SK-N-SH (cell line): ENCODE measurements at regions not wholly inside any gene's neighbourhood (a gene's known extent, or its start where the extent isn't known, plus 50 kb on each side); places are given as distances from the start of the nearest gene placed in this dataset.
"Not testable (repeated sequence)": the region's sequence is repeated elsewhere in the genome, so short reads cannot be mapped to it uniquely, and the experiment has no call there.

Source experiments
- CTCF ChIA-PET: fragments of 300-600, 350-600 bp; formaldehyde crosslinking; extraction: SDS; loops from one replicate; lab custom pipeline; 2021; lab: Yijun Ruan, JAX
- POLR2A ChIA-PET: fragments of 350-600 bp; sonication (Branson Sonifier 250); formaldehyde crosslinking; extraction: SDS; loops from one replicate; lab custom pipeline; 2020; ENCODE audit warnings: antibody characterized with exemption, inconsistent platforms; lab: Yijun Ruan, JAX
- DNase-seq: peaks from one replicate; pipeline ENCODE4 v3.0.0; 2012
- H2AFZ ChIP-seq: fragments of 200-600 bp; sonication (generic); 2 replicates; pipeline ENCODE4 v1.8.1; 2016; ENCODE audit warnings: antibody characterized with exemption, mild to moderate bottlenecking, low read depth
- H3F3A ChIP-seq: fragments of 200-600 bp; sonication (generic); replicated peaks from 2 replicates; pipeline ENCODE3; 2016; ENCODE audit warnings: antibody characterized with exemption, mild to moderate bottlenecking; ENCODE audit not compliant: insufficient read depth
- H3K27ac ChIP-seq, 2 experiments: fragments of 200-500 bp in 1 of 2; fragments of 200-600 bp in 1 of 2; sonication (Bioruptor generic) in 1 of 2; sonication (generic), shearing (Covaris generic) in 1 of 2; 2 replicates each; pipeline versions ENCODE4 v1.5.1 to v1.6.1; 2014 to 2016; ENCODE audit warnings: low read depth in 2 of 2, inconsistent platforms in 1 of 2, low read length in 1 of 2, mild to moderate bottlenecking in 1 of 2, mixed read lengths in 1 of 2
- H3K27me3 ChIP-seq: fragments of 200-600 bp; sonication (generic), shearing (Covaris generic); 2 replicates; pipeline ENCODE4 v1.6.1; 2016; ENCODE audit warnings: mixed run types; ENCODE audit not compliant: insufficient read depth
- H3K36me3 ChIP-seq, 2 experiments: fragments of 200-500 bp in 1 of 2; fragments of 200-600 bp in 1 of 2; sonication (Bioruptor generic) in 1 of 2; sonication (generic) in 1 of 2; replicated peaks in 1 of 2; 2 replicates each; pipeline versions ENCODE3 to v1.5.1; 2014 to 2016; ENCODE audit warnings: low read length in 1 of 2, mild to moderate bottlenecking in 1 of 2; ENCODE audit not compliant: insufficient read depth in 2 of 2, control insufficient read depth in 1 of 2
- H3K4me1 ChIP-seq, 2 experiments: fragments of 200-500 bp in 1 of 2; fragments of 200-600 bp in 1 of 2; sonication (Bioruptor generic) in 1 of 2; sonication (generic), shearing (Covaris generic) in 1 of 2; 2 replicates each; pipeline versions ENCODE4 v1.5.1 to v1.6.1; 2014 to 2016; ENCODE audit warnings: low read depth in 1 of 2, low read length in 1 of 2, mixed run types in 1 of 2; ENCODE audit not compliant: insufficient read depth in 2 of 2, control insufficient read depth in 1 of 2
- H3K4me2 ChIP-seq: fragments of 200-600 bp; sonication (generic), shearing (Covaris generic); 2 replicates; pipeline ENCODE4 v1.6.1; 2017; ENCODE audit warnings: mixed run types
- H3K4me3 ChIP-seq, 2 experiments: fragments of 200-500 bp in 1 of 2; fragments of 200-600 bp in 1 of 2; sonication (Bioruptor generic) in 1 of 2; sonication (generic), shearing (Covaris generic) in 1 of 2; 2 replicates each; pipeline versions ENCODE4 v1.5.1 to v1.8.1; 2014 to 2016; ENCODE audit warnings: low read depth in 2 of 2, inconsistent platforms in 1 of 2, low read length in 1 of 2, mild to moderate bottlenecking in 1 of 2, mixed read lengths in 1 of 2, moderate library complexity in 1 of 2
- H3K79me2 ChIP-seq: fragments of 200-600 bp; sonication (generic); 2 replicates; pipeline ENCODE4 v1.8.1; 2017; ENCODE audit warnings: mild to moderate bottlenecking; ENCODE audit not compliant: insufficient read depth
- H3K9ac ChIP-seq: fragments of 200-600 bp; sonication (generic); 2 replicates; pipeline ENCODE4 v1.6.1; 2017; ENCODE audit warnings: mixed run types
- H3K9me2 ChIP-seq: fragments of 200-600 bp; sonication (generic); 2 replicates; pipeline ENCODE4 v1.6.1; 2017; ENCODE audit warnings: mixed run types
- H3K9me3 ChIP-seq: fragments of 200-600 bp; sonication (generic); 2 replicates; pipeline ENCODE4 v1.6.1; 2017; ENCODE audit warnings: mixed run types, mild to moderate bottlenecking, moderate library complexity
- H4K20me1 ChIP-seq: fragments of 200-600 bp; sonication (generic); 2 replicates; pipeline ENCODE4 v1.6.1; 2017; ENCODE audit warnings: mild to moderate bottlenecking, mixed run types; ENCODE audit not compliant: insufficient read depth
- JUND ChIP-seq: IDR thresholded peaks from 2 replicates; pipeline ENCODE4 v1.4.0; 2012
- MEF2A ChIP-seq: IDR thresholded peaks from 2 replicates; pipeline ENCODE4 v1.4.0; 2012; ENCODE audit warnings: low read depth, borderline replicate concordance
- NFIC ChIP-seq: IDR thresholded peaks from 2 replicates; pipeline ENCODE4 v1.4.0; 2012; ENCODE audit warnings: borderline replicate concordance
- SIN3A ChIP-seq: IDR thresholded peaks from 2 replicates; pipeline ENCODE4 v1.6.1; 2012; ENCODE audit warnings: low read depth, mild to moderate bottlenecking, low read length, moderate library complexity, borderline replicate concordance
- TAF1 ChIP-seq: IDR thresholded peaks from 2 replicates; pipeline ENCODE4 v1.6.1; 2012; ENCODE audit warnings: low read depth, mild to moderate bottlenecking, low read length, moderate library complexity, borderline replicate concordance
- WGBS: methylation state at CpG from one replicate; pipeline ENCODE4 v1.1.6; 2017; ENCODE audit warnings: low lambda C conversion rate; 5-methylcytosine and 5-hydroxymethylcytosine counted together
- TF ChIP-seq, protein P1 (sequence below): fragments of 150-350 bp; IDR thresholded peaks from 2 replicates; pipeline ENCODE4 v1.6.1; 2017; ENCODE audit warnings: antibody characterized with exemption, low read length, low read depth, borderline replicate concordance
- TF ChIP-seq, protein P2 (sequence below): fragments of 200-600 bp; sonication (generic); IDR thresholded peaks from 2 replicates; pipeline ENCODE4 v1.6.1; 2017; ENCODE audit warnings: antibody characterized with exemption, mild to moderate bottlenecking, moderate library complexity
- TF ChIP-seq, protein P3 (sequence below): IDR thresholded peaks from 2 replicates; pipeline ENCODE4 v1.4.0; 2012; ENCODE audit warnings: low read depth, borderline replicate concordance
- TF ChIP-seq, protein P4 (sequence below): IDR thresholded peaks from 2 replicates; pipeline ENCODE4; 2012

DNA sequence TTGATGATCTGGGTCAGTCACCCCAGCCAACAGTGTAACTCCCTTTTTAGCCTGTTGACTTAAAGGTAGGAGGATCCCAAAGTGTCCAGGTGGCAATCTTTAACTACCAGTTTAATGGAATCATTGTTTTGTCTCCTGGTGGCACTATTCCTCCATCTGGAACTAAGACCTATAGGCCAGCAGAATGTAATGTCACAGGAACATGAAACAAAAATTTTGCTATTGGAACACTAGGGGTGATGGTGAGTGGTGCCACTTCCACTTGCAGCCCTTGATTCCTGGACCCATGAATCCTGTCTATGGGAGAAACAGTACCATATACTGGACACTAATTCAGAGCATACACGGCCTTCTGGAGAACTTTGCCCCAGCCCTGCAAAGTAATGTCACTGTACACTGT lies 219.5 kb upstream of the RASA1 start:
- POLR2A ChIA-PET: no interaction called here
- no peak overlapping the region for H2AFZ ChIP-seq
- no peak overlapping the region for H3K4me3 ChIP-seq
- H3K9me2 ChIP-seq: no peaks in the 10 kb centered on the region
- H3F3A ChIP-seq: no peaks in the 10 kb centered on the region
- TF ChIP-seq NFIC (no peak), TAF1 (no peak), JUND (no peak), SIN3A (no peak), MEF2A (no peak)
- TF ChIP-seq, protein P1, sequence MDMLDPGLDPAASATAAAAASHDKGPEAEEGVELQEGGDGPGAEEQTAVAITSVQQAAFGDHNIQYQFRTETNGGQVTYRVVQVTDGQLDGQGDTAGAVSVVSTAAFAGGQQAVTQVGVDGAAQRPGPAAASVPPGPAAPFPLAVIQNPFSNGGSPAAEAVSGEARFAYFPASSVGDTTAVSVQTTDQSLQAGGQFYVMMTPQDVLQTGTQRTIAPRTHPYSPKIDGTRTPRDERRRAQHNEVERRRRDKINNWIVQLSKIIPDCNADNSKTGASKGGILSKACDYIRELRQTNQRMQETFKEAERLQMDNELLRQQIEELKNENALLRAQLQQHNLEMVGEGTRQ: no peak
- TF ChIP-seq, protein P2, sequence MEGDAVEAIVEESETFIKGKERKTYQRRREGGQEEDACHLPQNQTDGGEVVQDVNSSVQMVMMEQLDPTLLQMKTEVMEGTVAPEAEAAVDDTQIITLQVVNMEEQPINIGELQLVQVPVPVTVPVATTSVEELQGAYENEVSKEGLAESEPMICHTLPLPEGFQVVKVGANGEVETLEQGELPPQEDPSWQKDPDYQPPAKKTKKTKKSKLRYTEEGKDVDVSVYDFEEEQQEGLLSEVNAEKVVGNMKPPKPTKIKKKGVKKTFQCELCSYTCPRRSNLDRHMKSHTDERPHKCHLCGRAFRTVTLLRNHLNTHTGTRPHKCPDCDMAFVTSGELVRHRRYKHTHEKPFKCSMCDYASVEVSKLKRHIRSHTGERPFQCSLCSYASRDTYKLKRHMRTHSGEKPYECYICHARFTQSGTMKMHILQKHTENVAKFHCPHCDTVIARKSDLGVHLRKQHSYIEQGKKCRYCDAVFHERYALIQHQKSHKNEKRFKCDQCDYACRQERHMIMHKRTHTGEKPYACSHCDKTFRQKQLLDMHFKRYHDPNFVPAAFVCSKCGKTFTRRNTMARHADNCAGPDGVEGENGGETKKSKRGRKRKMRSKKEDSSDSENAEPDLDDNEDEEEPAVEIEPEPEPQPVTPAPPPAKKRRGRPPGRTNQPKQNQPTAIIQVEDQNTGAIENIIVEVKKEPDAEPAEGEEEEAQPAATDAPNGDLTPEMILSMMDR: no peak
- TF ChIP-seq, protein P3, sequence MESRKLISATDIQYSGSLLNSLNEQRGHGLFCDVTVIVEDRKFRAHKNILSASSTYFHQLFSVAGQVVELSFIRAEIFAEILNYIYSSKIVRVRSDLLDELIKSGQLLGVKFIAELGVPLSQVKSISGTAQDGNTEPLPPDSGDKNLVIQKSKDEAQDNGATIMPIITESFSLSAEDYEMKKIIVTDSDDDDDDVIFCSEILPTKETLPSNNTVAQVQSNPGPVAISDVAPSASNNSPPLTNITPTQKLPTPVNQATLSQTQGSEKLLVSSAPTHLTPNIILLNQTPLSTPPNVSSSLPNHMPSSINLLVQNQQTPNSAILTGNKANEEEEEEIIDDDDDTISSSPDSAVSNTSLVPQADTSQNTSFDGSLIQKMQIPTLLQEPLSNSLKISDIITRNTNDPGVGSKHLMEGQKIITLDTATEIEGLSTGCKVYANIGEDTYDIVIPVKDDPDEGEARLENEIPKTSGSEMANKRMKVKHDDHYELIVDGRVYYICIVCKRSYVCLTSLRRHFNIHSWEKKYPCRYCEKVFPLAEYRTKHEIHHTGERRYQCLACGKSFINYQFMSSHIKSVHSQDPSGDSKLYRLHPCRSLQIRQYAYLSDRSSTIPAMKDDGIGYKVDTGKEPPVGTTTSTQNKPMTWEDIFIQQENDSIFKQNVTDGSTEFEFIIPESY: no peak
- TF ChIP-seq, protein P4, sequence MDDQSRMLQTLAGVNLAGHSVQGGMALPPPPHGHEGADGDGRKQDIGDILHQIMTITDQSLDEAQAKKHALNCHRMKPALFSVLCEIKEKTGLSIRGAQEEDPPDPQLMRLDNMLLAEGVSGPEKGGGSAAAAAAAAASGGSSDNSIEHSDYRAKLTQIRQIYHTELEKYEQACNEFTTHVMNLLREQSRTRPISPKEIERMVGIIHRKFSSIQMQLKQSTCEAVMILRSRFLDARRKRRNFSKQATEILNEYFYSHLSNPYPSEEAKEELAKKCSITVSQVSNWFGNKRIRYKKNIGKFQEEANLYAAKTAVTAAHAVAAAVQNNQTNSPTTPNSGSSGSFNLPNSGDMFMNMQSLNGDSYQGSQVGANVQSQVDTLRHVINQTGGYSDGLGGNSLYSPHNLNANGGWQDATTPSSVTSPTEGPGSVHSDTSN: no peak
- no peak overlapping the region for H3K9ac ChIP-seq
- H3K27me3 ChIP-seq: no peaks in the 10 kb centered on the region
- H3K4me2 ChIP-seq: no peak overlapping the region
- H3K27ac ChIP-seq: no peak overlapping the region
- WGBS: 6% methylated on average over 1 of the region's 1 CpG
- H4K20me1 ChIP-seq: no peaks in the 10 kb centered on the region
- no peaks in the 10 kb centered on the region for H3K4me1 ChIP-seq
- CTCF ChIA-PET: no interaction called here
- no peak for DNase-seq
- H3K36me3 ChIP-seq: no peaks in the 10 kb centered on the region
- H3K79me2 ChIP-seq: no peaks in the 10 kb centered on the region
- H3K9me3 ChIP-seq: peaks cover 4% of the 10 kb centered on the region; the same call in 1 of the 2 replicates

DNA sequence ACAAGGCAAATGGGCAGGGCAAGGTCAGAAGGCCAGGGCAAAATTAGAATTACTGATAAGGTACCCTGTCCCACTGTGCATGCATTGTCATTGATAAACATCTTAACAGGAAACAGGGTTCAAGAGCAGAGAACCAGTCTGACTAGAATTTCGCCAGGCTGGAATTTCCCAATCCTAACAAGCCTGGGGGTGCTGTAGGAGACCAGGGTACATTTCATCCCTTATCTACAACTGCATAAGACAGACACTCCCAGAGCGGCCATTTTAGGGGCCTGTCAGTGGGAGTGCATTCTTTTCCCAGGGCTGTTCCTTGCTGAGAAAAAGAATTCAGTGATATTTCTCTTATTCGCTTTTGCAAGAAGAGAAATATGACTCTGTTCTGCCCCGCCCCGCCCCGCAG lies 218.7 kb upstream of the RASA1 start:
- WGBS: 35% methylated on average over 5 of the region's 6 CpGs
- H3K79me2 ChIP-seq, H3K27ac ChIP-seq, H3K9me3 ChIP-seq, H3K4me1 ChIP-seq, H3K4me2 ChIP-seq, H3K9me2 ChIP-seq, H3K27me3 ChIP-seq, DNase-seq, H3K4me3 ChIP-seq, POLR2A ChIA-PET, CTCF ChIA-PET, H3K36me3 ChIP-seq, H3K9ac ChIP-seq, H3F3A ChIP-seq, H2AFZ ChIP-seq, H4K20me1 ChIP-seq: not testable (repeated sequence)
